ENCODE measurements at regions not wholly inside any gene's neighbourhood (a gene's known extent, or its start where the extent isn't known, plus 50 kb on each side); places are given as distances from the start of the nearest gene placed in this dataset.

DNA sequence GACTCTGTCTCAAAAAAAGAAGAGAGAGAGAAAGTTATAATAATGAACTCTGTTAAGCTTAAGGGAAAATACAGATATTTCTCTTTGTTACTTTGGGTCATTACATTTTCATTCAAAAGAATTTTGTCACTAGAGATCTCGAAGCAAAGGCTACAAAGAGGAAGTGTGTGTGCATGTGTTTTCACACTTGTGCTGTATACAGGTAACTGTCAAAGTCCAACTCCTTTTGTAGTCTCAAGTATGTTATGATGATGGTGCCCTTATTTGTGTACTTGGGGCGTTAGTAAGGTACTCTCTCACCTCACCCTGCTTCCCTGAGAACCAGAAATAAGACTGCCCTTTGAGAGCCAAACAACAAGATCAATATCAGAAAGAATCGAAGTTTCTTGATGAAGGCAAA, 152.9 kb upstream of the ZNF644 start:
- no peaks in the 10 kb centered on the region for H3K36me3 ChIP-seq (ENCODE audit: insufficient read depth)
- no peaks in the 10 kb centered on the region for H3K79me2 ChIP-seq (ENCODE audit: insufficient read depth, low read depth)
- H3K27me3 ChIP-seq (ENCODE audit: insufficient read depth, low read depth) = no peaks in the 10 kb centered on the region
- H3K4me3 ChIP-seq (IDR thresholded peaks at IDR 0.05; ENCODE audit: insufficient read depth, low read depth, low read length) = no peak overlapping the region
- TF ChIP-seq CTCF (conservative IDR thresholded peaks at IDR 0.05; ENCODE audit: low read depth, low read length) = no peak
- no peak overlapping the region for H3K27ac ChIP-seq
- no peak overlapping the region for H2AFZ ChIP-seq (ENCODE audit: low read depth)
- H3K4me2 ChIP-seq = no peak overlapping the region
- H3K9ac ChIP-seq = no peak overlapping the region
- H3K4me1 ChIP-seq (ENCODE audit: low read depth, poor library complexity, severe bottlenecking) = no peaks in the 10 kb centered on the region
- H4K20me1 ChIP-seq (ENCODE audit: insufficient read depth) = no peaks in the 10 kb centered on the region

DNA sequence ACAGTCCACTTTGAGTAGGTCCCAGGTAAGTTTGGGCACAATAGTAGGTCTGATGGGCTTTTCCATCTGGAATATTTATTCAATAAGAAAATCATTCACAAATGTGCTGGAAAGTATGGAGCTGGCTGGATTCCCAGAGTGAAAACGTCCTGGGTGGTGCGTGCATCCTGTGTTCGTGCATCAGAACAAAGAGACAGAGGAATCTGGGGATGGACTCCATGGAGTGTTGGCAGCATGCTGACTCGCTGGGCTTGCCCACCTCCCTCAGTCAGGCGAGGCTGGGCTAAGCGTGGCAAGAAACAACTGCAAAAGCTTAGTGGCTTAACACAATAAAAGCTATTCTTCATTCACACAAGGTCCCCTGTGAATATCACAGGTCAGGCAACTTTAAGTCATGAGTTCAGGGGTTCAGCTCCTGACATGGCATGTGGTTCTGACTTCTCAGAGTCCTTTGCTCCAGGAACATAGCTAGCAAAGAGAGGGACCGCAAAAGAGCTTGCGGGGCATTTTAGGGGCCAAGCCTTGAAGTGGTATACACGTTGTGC, 151.6 kb upstream of the ZNF644 start:
- Histone ChIP-seq H4K20me1 (ENCODE audit: insufficient read depth) (no peaks in the 10 kb centered on the region), H3K27ac (no peak overlapping the region), H3K4me1 (ENCODE audit: low read depth, poor library complexity, severe bottlenecking) (no peaks in the 10 kb centered on the region), H3K4me2 (no peak overlapping the region), H3K9ac (no peak overlapping the region), H3K79me2 (ENCODE audit: insufficient read depth, low read depth) (no peaks in the 10 kb centered on the region), H3K4me3 (IDR thresholded peaks at IDR 0.05; ENCODE audit: insufficient read depth, low read depth, low read length) (no peak overlapping the region), H3K27me3 (ENCODE audit: insufficient read depth, low read depth) (no peaks in the 10 kb centered on the region), H2AFZ (ENCODE audit: low read depth) (no peak overlapping the region), H3K36me3 (ENCODE audit: insufficient read depth) (no peaks in the 10 kb centered on the region)
- TF ChIP-seq CTCF (conservative IDR thresholded peaks at IDR 0.05; ENCODE audit: low read depth, low read length) = no peak

- Histone ChIP-seq H3K79me2 (ENCODE audit: insufficient read depth, low read depth) (no peaks in the 10 kb centered on the region), H3K27ac (no peak overlapping the region), H3K4me1 (ENCODE audit: low read depth, poor library complexity, severe bottlenecking) (no peaks in the 10 kb centered on the region), H3K27me3 (ENCODE audit: insufficient read depth, low read depth) (no peaks in the 10 kb centered on the region), H3K4me3 (IDR thresholded peaks at IDR 0.05; ENCODE audit: insufficient read depth, low read depth, low read length) (no peak overlapping the region), H3K9ac (no peak overlapping the region), H4K20me1 (ENCODE audit: insufficient read depth) (no peaks in the 10 kb centered on the region), H3K36me3 (ENCODE audit: insufficient read depth) (no peaks in the 10 kb centered on the region), H3K4me2 (no peak overlapping the region), H2AFZ (ENCODE audit: low read depth) (no peak overlapping the region)
- no peak for TF ChIP-seq CTCF (conservative IDR thresholded peaks at IDR 0.05; ENCODE audit: low read depth, low read length)
These were observed 150.7 kb upstream of the ZNF644 start for GRCh38 chr1:91172541-91172940.

- Histone ChIP-seq H4K20me1 (ENCODE audit: insufficient read depth) (no peaks in the 10 kb centered on the region), H3K4me3 (IDR thresholded peaks at IDR 0.05; ENCODE audit: insufficient read depth, low read depth, low read length) (no peak overlapping the region), H3K79me2 (ENCODE audit: insufficient read depth, low read depth) (no peaks in the 10 kb centered on the region), H3K4me1 (ENCODE audit: low read depth, poor library complexity, severe bottlenecking) (no peaks in the 10 kb centered on the region), H2AFZ (ENCODE audit: low read depth) (no peak overlapping the region), H3K9ac (no peak overlapping the region), H3K4me2 (no peak overlapping the region), H3K36me3 (ENCODE audit: insufficient read depth) (no peaks in the 10 kb centered on the region), H3K27me3 (ENCODE audit: insufficient read depth, low read depth) (no peaks in the 10 kb centered on the region), H3K27ac (no peak overlapping the region)
- TF ChIP-seq CTCF (conservative IDR thresholded peaks at IDR 0.05; ENCODE audit: low read depth, low read length) = no peak
These were observed 150.1 kb upstream of the ZNF644 start for GRCh38 chr1:91171898-91172297.
